ENCODE measurements at regions not wholly inside any gene's neighbourhood (a gene's known extent, or its start where the extent isn't known, plus 50 kb on each side); places are given as distances from the start of the nearest gene placed in this dataset.
"Not testable (repeated sequence)": the region's sequence is repeated elsewhere in the genome, so short reads cannot be mapped to it uniquely, and the experiment has no call there.

- DNase-seq (ENCODE audit: low spot score), result no peak
Observed at GRCh38 chr13:40351537-40352379, 314.7 kb downstream of the FOXO1 start.

GRCh38 chr13:40352380-40352778 lies 314.1 kb downstream of the FOXO1 start:
- no peak for DNase-seq (ENCODE audit: low spot score)
- Mint-ChIP-seq H3K27me3 (ENCODE audit: insufficient read depth) (no peaks in the 10 kb centered on the region), H3K4me3 (no peak overlapping the region), H3K27ac (no peak overlapping the region), H3K9me3 (no peaks in the 10 kb centered on the region), H3K4me1 (ENCODE audit: low read depth) (peaks cover 9% of the 10 kb centered on the region), H3K36me3 (ENCODE audit: low read depth) (no peaks in the 10 kb centered on the region)
- intact Hi-C loops (cut with micrococcal nuclease), result no loop called here

More at GRCh38 chr13:40351537-40352379, 314.7 kb downstream of the FOXO1 start:
- H3K36me3 Mint-ChIP-seq (ENCODE audit: low read depth), result no peaks in the 10 kb centered on the region
- no peak overlapping the region for H3K4me3 Mint-ChIP-seq
- H3K27me3 Mint-ChIP-seq (ENCODE audit: insufficient read depth), result no peaks in the 10 kb centered on the region
- peaks cover 9% of the 10 kb centered on the region for H3K4me1 Mint-ChIP-seq (ENCODE audit: low read depth)
- H3K9me3 Mint-ChIP-seq, result no peaks in the 10 kb centered on the region
- no peak overlapping the region for H3K27ac Mint-ChIP-seq
- intact Hi-C loops (cut with micrococcal nuclease), result no loop called here

GRCh38 chr13:40352802-40353562 lies 313.5 kb downstream of the FOXO1 start:
- Mint-ChIP-seq H3K36me3 (ENCODE audit: low read depth) (no peaks in the 10 kb centered on the region), H3K9me3 (no peaks in the 10 kb centered on the region), H3K4me3 (no peak overlapping the region), H3K27me3 (ENCODE audit: insufficient read depth) (no peaks in the 10 kb centered on the region), H3K27ac (no peak overlapping the region), H3K4me1 (ENCODE audit: low read depth) (peaks cover 9% of the 10 kb centered on the region)
- intact Hi-C loops (cut with micrococcal nuclease), result no loop called here
- DNase-seq (ENCODE audit: low spot score), result no peak

- Mint-ChIP-seq H3K9me3 (no peaks in the 10 kb centered on the region), H3K27ac (no peak overlapping the region), H3K36me3 (ENCODE audit: low read depth) (no peaks in the 10 kb centered on the region), H3K27me3 (ENCODE audit: insufficient read depth) (no peaks in the 10 kb centered on the region), H3K4me1 (ENCODE audit: low read depth) (peaks cover 9% of the 10 kb centered on the region), H3K4me3 (no peak overlapping the region)
- intact Hi-C loops (cut with micrococcal nuclease), result no loop called here
- DNase-seq (ENCODE audit: low spot score), result no peak
Observed at GRCh38 chr13:40355126-40355724, 311.2 kb downstream of the FOXO1 start.

- intact Hi-C loops (cut with micrococcal nuclease), result no loop called here
- H3K4me1 Mint-ChIP-seq (ENCODE audit: low read depth), result peaks cover 9% of the 10 kb centered on the region
- no peaks in the 10 kb centered on the region for H3K27me3 Mint-ChIP-seq (ENCODE audit: insufficient read depth)
- no peaks in the 10 kb centered on the region for H3K9me3 Mint-ChIP-seq
- no peaks in the 10 kb centered on the region for H3K36me3 Mint-ChIP-seq (ENCODE audit: low read depth)
- no peak overlapping the region for H3K4me3 Mint-ChIP-seq
- no peak overlapping the region for H3K27ac Mint-ChIP-seq
- DNase-seq (ENCODE audit: low spot score), result no peak
Observed at GRCh38 chr13:40356011-40356410, 310.4 kb downstream of the FOXO1 start.

- H3K36me3 Mint-ChIP-seq (ENCODE audit: low read depth); H3K4me1 Mint-ChIP-seq (ENCODE audit: low read depth); H3K9me3 Mint-ChIP-seq; H3K27me3 Mint-ChIP-seq (ENCODE audit: insufficient read depth); DNase-seq (ENCODE audit: low spot score); intact Hi-C loops (cut with micrococcal nuclease); H3K27ac Mint-ChIP-seq; H3K4me3 Mint-ChIP-seq: not testable (repeated sequence)
Observed at GRCh38 chr13:40356458-40356857, 310.0 kb downstream of the FOXO1 start.

GRCh38 chr13:40362502-40362901 lies 303.9 kb downstream of the FOXO1 start:
- Mint-ChIP-seq H3K27me3 (ENCODE audit: insufficient read depth) (no peaks in the 10 kb centered on the region), H3K36me3 (ENCODE audit: low read depth) (no peaks in the 10 kb centered on the region), H3K27ac (no peak overlapping the region), H3K4me3 (no peak overlapping the region), H3K4me1 (ENCODE audit: low read depth) (no peaks in the 10 kb centered on the region), H3K9me3 (no peaks in the 10 kb centered on the region)
- no peak for DNase-seq (ENCODE audit: low spot score)
- intact Hi-C loops (cut with micrococcal nuclease), result no loop called here

GRCh38 chr13:40363653-40364052 lies 302.8 kb downstream of the FOXO1 start:
- DNase-seq (ENCODE audit: low spot score), result no peak
- H3K27ac Mint-ChIP-seq, result no peak overlapping the region
- no peaks in the 10 kb centered on the region for H3K9me3 Mint-ChIP-seq
- intact Hi-C loops (cut with micrococcal nuclease), result no loop called here
- H3K4me3 Mint-ChIP-seq, result no peak overlapping the region
- H3K27me3 Mint-ChIP-seq (ENCODE audit: insufficient read depth), result no peaks in the 10 kb centered on the region
- H3K4me1 Mint-ChIP-seq (ENCODE audit: low read depth), result no peaks in the 10 kb centered on the region
- H3K36me3 Mint-ChIP-seq (ENCODE audit: low read depth), result no peaks in the 10 kb centered on the region

- Mint-ChIP-seq H3K4me3 (no peak overlapping the region), H3K27ac (no peak overlapping the region), H3K9me3 (no peaks in the 10 kb centered on the region), H3K4me1 (ENCODE audit: low read depth) (peaks cover 18% of the 10 kb centered on the region), H3K36me3 (ENCODE audit: low read depth) (no peaks in the 10 kb centered on the region), H3K27me3 (ENCODE audit: insufficient read depth) (no peaks in the 10 kb centered on the region)
- intact Hi-C loops (cut with micrococcal nuclease), result no loop called here
- no peak for DNase-seq (ENCODE audit: low spot score)
Observed at GRCh38 chr13:40366119-40366518, 300.3 kb downstream of the FOXO1 start.

GRCh38 chr13:40368127-40368891 lies 298.1 kb downstream of the FOXO1 start:
- peaks cover 34% of the 10 kb centered on the region for H3K4me1 Mint-ChIP-seq (ENCODE audit: low read depth)
- no peak overlapping the region for H3K4me3 Mint-ChIP-seq
- no peaks in the 10 kb centered on the region for H3K27me3 Mint-ChIP-seq (ENCODE audit: insufficient read depth)
- peaks cover 5% of the 10 kb centered on the region for H3K9me3 Mint-ChIP-seq
- intact Hi-C loops (cut with micrococcal nuclease), result no loop called here
- H3K27ac Mint-ChIP-seq, result no peak overlapping the region
- no peaks in the 10 kb centered on the region for H3K36me3 Mint-ChIP-seq (ENCODE audit: low read depth)
- DNase-seq (ENCODE audit: low spot score), result no peak

GRCh38 chr13:40370661-40371060 lies 295.8 kb downstream of the FOXO1 start:
- no peak overlapping the region for H3K27ac Mint-ChIP-seq
- H3K36me3 Mint-ChIP-seq (ENCODE audit: low read depth), result peaks cover 3% of the 10 kb centered on the region
- H3K27me3 Mint-ChIP-seq (ENCODE audit: insufficient read depth), result no peaks in the 10 kb centered on the region
- intact Hi-C loops (cut with micrococcal nuclease), result loop anchor here (1.0 to 5.0 kb wide), 5 partner anchors 19 to 343 kb away; no protein-coding TSS in a partner anchor
- no peak for DNase-seq (ENCODE audit: low spot score)
- H3K4me3 Mint-ChIP-seq, result no peak overlapping the region
- peaks cover 46% of the 10 kb centered on the region for H3K4me1 Mint-ChIP-seq (ENCODE audit: low read depth)
- H3K9me3 Mint-ChIP-seq, result peaks cover 11% of the 10 kb centered on the region

GRCh38 chr13:40371531-40372125 lies 294.8 kb downstream of the FOXO1 start:
- Mint-ChIP-seq H3K27ac (peak overlapping the region; percentile 67), H3K4me1 (ENCODE audit: low read depth) (peaks cover 46% of the 10 kb centered on the region), H3K36me3 (ENCODE audit: low read depth) (peaks cover 3% of the 10 kb centered on the region), H3K9me3 (peaks cover 11% of the 10 kb centered on the region), H3K4me3 (peak overlapping the region; percentile 1), H3K27me3 (ENCODE audit: insufficient read depth) (no peaks in the 10 kb centered on the region)
- no peak for DNase-seq (ENCODE audit: low spot score)
- intact Hi-C loops (cut with micrococcal nuclease), result loop anchor here (1.0 to 5.0 kb wide), 6 partner anchors 18 to 344 kb away; no protein-coding TSS in a partner anchor
